OCI-LY1 (cell line): ENCODE measurements at regions not wholly inside any gene's neighbourhood (a gene's known extent, or its start where the extent isn't known, plus 50 kb on each side); places are given as distances from the start of the nearest gene placed in this dataset.

Experiments
- H2AFZ ChIP-seq: fragments of 200-600 bp; sonication (generic), shearing (Covaris generic); 2 replicates; pipeline ENCODE4 v1.6.0; 2014; ENCODE audit warnings: antibody characterized with exemption, mild to moderate bottlenecking, low read length
- H3F3A ChIP-seq: fragments of 200-600 bp; sonication (generic), shearing (Covaris generic); 2 replicates; pipeline ENCODE4 v1.6.0; 2014; ENCODE audit warnings: mild to moderate bottlenecking, antibody characterized with exemption, low read length, moderate library complexity; ENCODE audit not compliant: insufficient read depth
- H3K27ac ChIP-seq: fragments of 200-600 bp; sonication (generic); 2 replicates; pipeline ENCODE4 v1.5.1; 2014; ENCODE audit warnings: low read length, mixed run types, mild to moderate bottlenecking, low read depth; ENCODE audit not compliant: poor library complexity, severe bottlenecking
- H3K27me3 ChIP-seq: fragments of 200-600 bp; sonication (generic); 2 replicates; pipeline ENCODE4 v1.6.0; 2014; ENCODE audit warnings: antibody characterized with exemption, mild to moderate bottlenecking, low read length, moderate library complexity; ENCODE audit not compliant: insufficient read depth
- H3K36me3 ChIP-seq: fragments of 200-600 bp; sonication (generic); 2 replicates; pipeline ENCODE4 v1.6.1; 2014; ENCODE audit warnings: mild to moderate bottlenecking, antibody characterized with exemption, low read length, moderate library complexity, mixed read lengths; ENCODE audit not compliant: insufficient read depth
- H3K4me1 ChIP-seq: fragments of 200-600 bp; sonication (generic); 2 replicates; pipeline ENCODE4 v1.5.1; 2014; ENCODE audit warnings: mild to moderate bottlenecking, low read length, moderate library complexity; ENCODE audit not compliant: insufficient read depth, severe bottlenecking
- H3K4me2 ChIP-seq: fragments of 200-600 bp; sonication (generic), shearing (Covaris generic); 2 replicates; pipeline ENCODE4 v1.6.1; 2014; ENCODE audit warnings: low read length
- H3K4me3 ChIP-seq: fragments of 200-600 bp; sonication (generic); 2 replicates; pipeline ENCODE4 v1.5.1; 2014; ENCODE audit warnings: low read length, low read depth, mild to moderate bottlenecking, mixed read lengths; ENCODE audit not compliant: poor library complexity, severe bottlenecking
- H3K79me2 ChIP-seq: fragments of 200-600 bp; shearing (Covaris generic); 2 replicates; pipeline ENCODE4 v1.6.1; 2016; ENCODE audit warnings: mixed run types, low read length, mixed read lengths; ENCODE audit not compliant: insufficient read depth
- H3K9ac ChIP-seq: fragments of 200-600 bp; sonication (generic), shearing (Covaris generic); 2 replicates; pipeline ENCODE4 v1.6.1; 2014; ENCODE audit warnings: mild to moderate bottlenecking, low read length, mixed read lengths
- H3K9me2 ChIP-seq: fragments of 200-600 bp; sonication (generic), shearing (Covaris generic); 2 replicates; pipeline ENCODE4 v1.6.1; 2014; ENCODE audit warnings: low read depth, mild to moderate bottlenecking, low read length, mixed read lengths
- H3K9me3 ChIP-seq: fragments of 200-600 bp; shearing (Covaris generic); 2 replicates; pipeline ENCODE4 v1.6.1; 2014; ENCODE audit warnings: low read length, mixed read lengths
- H4K20me1 ChIP-seq: fragments of 200-600 bp; sonication (generic), shearing (Covaris generic); 2 replicates; pipeline ENCODE4 v1.6.0; 2016; ENCODE audit warnings: mild to moderate bottlenecking, low read length; ENCODE audit not compliant: insufficient read depth
- CTCF ChIP-seq: fragments of 200-600 bp; sonication (generic), shearing (Covaris generic); IDR thresholded peaks from 2 replicates; pipeline ENCODE4 v1.5.1; 2017; ENCODE audit warnings: mild to moderate bottlenecking, antibody characterized with exemption, low read length, moderate library complexity, mixed read lengths
- EZH2 ChIP-seq: fragments of 200-600 bp; sonication (generic), shearing (Covaris generic); IDR thresholded peaks from 2 replicates; pipeline ENCODE4 v1.8.0; 2017; ENCODE audit warnings: borderline replicate concordance, mixed run types, mild to moderate bottlenecking, antibody characterized with exemption, low read length, moderate library complexity, mixed read lengths

- Histone ChIP-seq H3K79me2 (no peaks in the 10 kb centered on the region), H3K4me1 (no peaks in the 10 kb centered on the region), H3K27ac (no peak overlapping the region), H3K27me3 (no peaks in the 10 kb centered on the region), H3F3A (no peaks in the 10 kb centered on the region), H3K4me2 (no peak overlapping the region), H3K36me3 (no peaks in the 10 kb centered on the region), H3K9me2 (no peaks in the 10 kb centered on the region), H3K9me3 (no peaks in the 10 kb centered on the region), H4K20me1 (no peaks in the 10 kb centered on the region), H3K4me3 (no peak overlapping the region), H2AFZ (no peak overlapping the region), H3K9ac (no peak overlapping the region)
- no peak for TF ChIP-seq EZH2
- no peak for TF ChIP-seq CTCF
Measured at GRCh38 chr4:178233906-178234305, 791.7 kb upstream of the AGA start.

DNA sequence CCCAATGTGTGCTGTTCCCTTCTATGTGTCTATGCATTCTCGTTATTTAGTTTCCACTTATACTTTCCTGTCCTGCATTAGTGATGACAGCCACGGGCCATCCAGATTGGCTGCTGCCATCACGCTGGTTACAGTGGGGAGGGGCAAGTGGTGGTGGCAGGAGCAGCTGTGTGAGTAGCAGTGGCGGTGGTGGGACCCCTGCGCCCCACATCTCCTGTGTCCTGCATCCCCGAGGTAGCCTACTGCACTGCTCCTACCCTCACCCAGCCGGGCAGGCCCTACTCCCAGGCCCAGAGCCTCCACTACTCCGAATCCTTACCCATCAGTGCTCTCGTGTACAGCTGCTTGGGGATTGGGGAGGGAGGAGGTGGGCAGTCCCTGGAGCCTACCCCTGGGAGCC lies 798.7 kb upstream of the AGA start:
- no peak overlapping the region for H3K4me3 ChIP-seq
- TF ChIP-seq EZH2 = no peak
- no peak for TF ChIP-seq CTCF
- H3K36me3 ChIP-seq = no peaks in the 10 kb centered on the region
- H3K27ac ChIP-seq = no peak overlapping the region
- H4K20me1 ChIP-seq = no peaks in the 10 kb centered on the region
- H3K79me2 ChIP-seq = no peaks in the 10 kb centered on the region
- no peaks in the 10 kb centered on the region for H3K4me1 ChIP-seq
- no peak overlapping the region for H3K9ac ChIP-seq
- no peaks in the 10 kb centered on the region for H3F3A ChIP-seq
- no peak overlapping the region for H2AFZ ChIP-seq
- H3K9me3 ChIP-seq = no peaks in the 10 kb centered on the region
- H3K27me3 ChIP-seq = no peaks in the 10 kb centered on the region
- no peak overlapping the region for H3K4me2 ChIP-seq
- no peaks in the 10 kb centered on the region for H3K9me2 ChIP-seq

DNA sequence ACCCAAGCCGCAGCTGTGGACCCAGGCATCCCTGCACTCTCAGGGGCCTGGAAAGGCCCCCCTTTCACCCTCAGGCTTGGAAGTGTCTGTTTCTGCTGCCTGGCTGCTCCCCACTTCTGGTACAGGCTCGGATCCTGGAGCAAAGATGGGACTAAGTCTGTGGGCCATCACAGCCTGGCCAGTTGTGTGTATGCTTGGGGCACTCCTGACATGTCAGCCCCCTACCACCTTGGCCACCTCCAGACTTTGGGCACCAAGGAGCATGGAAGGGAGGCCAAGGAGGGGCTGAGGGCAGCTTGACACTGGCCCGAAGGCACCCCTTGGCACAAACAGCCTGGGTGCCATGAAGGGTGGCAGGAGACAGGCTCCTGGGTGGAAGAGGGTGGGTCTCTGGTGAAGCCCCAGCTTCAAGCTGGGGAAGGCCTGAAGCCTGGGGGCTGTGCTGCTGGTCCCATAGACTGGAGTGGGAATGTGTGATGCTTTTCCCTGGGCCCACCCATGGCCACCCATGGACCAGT lies 799.4 kb upstream of the AGA start:
- Histone ChIP-seq H3K36me3 (no peaks in the 10 kb centered on the region), H3K27me3 (no peaks in the 10 kb centered on the region), H3K4me3 (no peak overlapping the region), H4K20me1 (no peaks in the 10 kb centered on the region), H3K4me1 (no peaks in the 10 kb centered on the region), H3K9ac (no peak overlapping the region), H2AFZ (no peak overlapping the region), H3K4me2 (no peak overlapping the region), H3K79me2 (no peaks in the 10 kb centered on the region), H3K9me3 (no peaks in the 10 kb centered on the region), H3K27ac (no peak overlapping the region), H3F3A (no peaks in the 10 kb centered on the region), H3K9me2 (no peaks in the 10 kb centered on the region)
- no peak for TF ChIP-seq EZH2
- TF ChIP-seq CTCF = no peak
